Breast epithelium (tissue), 4 donors: ENCODE measurements at regions not wholly inside any gene's neighbourhood (a gene's known extent, or its start where the extent isn't known, plus 50 kb on each side); places are given as distances from the start of the nearest gene placed in this dataset.

ENCODE experiments used
- DNase-seq, 2 donors: peaks; one replicate each; pipeline ENCODE4 v3.0.0-alpha.2; 2019; ENCODE audit warnings: low spot score in 2 of 2
- H3K27ac ChIP-seq, 2 donors: fragments of 200-600 bp; sonication (generic) in 1 of 2; one replicate each; pipeline ENCODE4 v1.5.1; 2016 to 2019; ENCODE audit warnings: mild to moderate bottlenecking in 1 of 2
- H3K27me3 ChIP-seq, 2 donors: fragments of 200-600 bp; sonication (generic) in 1 of 2; one replicate each; pipeline versions ENCODE4 v1.5.1 to v1.6.0; 2017 to 2019; ENCODE audit warnings: control low read depth in 1 of 2, mild to moderate bottlenecking in 1 of 2
- H3K36me3 ChIP-seq: fragments of 200-600 bp; one replicate; pipeline ENCODE4 v1.5.1; 2019
- H3K4me1 ChIP-seq, 2 donors: fragments of 200-600 bp; sonication (generic); one replicate each; pipeline ENCODE4 v1.5.1; 2016 to 2019; ENCODE audit warnings: control low read depth in 1 of 2
- H3K4me3 ChIP-seq, 3 donors: fragments of 200-600 bp; sonication (generic); 1 replicate in 2 of 3; 2 replicates in 1 of 3; pipeline ENCODE4 v1.5.1; 2016 to 2019; ENCODE audit warnings: mild to moderate bottlenecking in 3 of 3, moderate library complexity in 2 of 3
- H3K9me3 ChIP-seq, 2 donors: fragments of 200-600 bp; sonication (generic) in 1 of 2; one replicate each; pipeline ENCODE4 v1.5.1; 2016 to 2019; ENCODE audit warnings: control low read depth in 1 of 2
- CTCF ChIP-seq, 3 donors: fragments of 450-650 bp; IDR thresholded peaks; one replicate each; pipeline ENCODE4 v1.5.1; 2016 to 2017; ENCODE audit warnings: antibody characterized with exemption in 3 of 3, mild to moderate bottlenecking in 3 of 3, moderate library complexity in 3 of 3
- POLR2A ChIP-seq: fragments of 450-650 bp; IDR thresholded peaks from one replicate; pipeline ENCODE4 v1.6.1; 2016; ENCODE audit warnings: antibody characterized with exemption, mild to moderate bottlenecking, moderate library complexity
- POLR2AphosphoS5 ChIP-seq, 3 donors: sonication (generic); formaldehyde crosslinking; IDR thresholded peaks; one replicate each; pipeline ENCODE4 v1.6.1; 2017; ENCODE audit warnings: antibody characterized with exemption in 3 of 3
- intact Hi-C: fragments of 100-400 bp; cut with DNase I; formaldehyde crosslinking; loops from one replicate; pipeline ENCODE4 v1.15.1; 2023; ENCODE audit warnings: low total_unique reads

- H3K9me3 ChIP-seq = no peaks in the 10 kb centered on the region
- no peaks in the 10 kb centered on the region for H3K27me3 ChIP-seq
- no peaks in the 10 kb centered on the region for H3K36me3 ChIP-seq
- TF ChIP-seq CTCF (IDR thresholded peaks at IDR 0.05) = no peak
- TF ChIP-seq POLR2A = no peak
- no peak for TF ChIP-seq POLR2AphosphoS5 (IDR thresholded peaks at IDR 0.05)
- H3K27ac ChIP-seq = no peak overlapping the region
- intact Hi-C loops = loop anchor here (10.0 kb wide), 1 partner anchor 498 kb away; no protein-coding TSS in a partner anchor
- H3K4me1 ChIP-seq = no peaks in the 10 kb centered on the region
- no peak for DNase-seq
- H3K4me3 ChIP-seq = no peak overlapping the region
Measured at GRCh38 chr4:186826846-186827533, 103.3 kb upstream of the FAT1 start.

GRCh38 chr4:186827534-186827897 is 103.9 kb upstream of the FAT1 start:
- Histone ChIP-seq H3K4me3 (no peak overlapping the region), H3K4me1 (no peaks in the 10 kb centered on the region), H3K27me3 (no peaks in the 10 kb centered on the region), H3K36me3 (no peaks in the 10 kb centered on the region), H3K9me3 (no peaks in the 10 kb centered on the region), H3K27ac (no peak overlapping the region)
- DNase-seq = no peak
- TF ChIP-seq POLR2AphosphoS5 (IDR thresholded peaks at IDR 0.05) = no peak
- no peak for TF ChIP-seq CTCF (IDR thresholded peaks at IDR 0.05)
- TF ChIP-seq POLR2A = no peak
- intact Hi-C loops = loop anchor here (10.0 kb wide), 1 partner anchor 497 kb away; no protein-coding TSS in a partner anchor

GRCh38 chr4:186829097-186829496 is 105.4 kb upstream of the FAT1 start:
- H3K4me1 ChIP-seq = no peaks in the 10 kb centered on the region
- H3K9me3 ChIP-seq = no peaks in the 10 kb centered on the region
- H3K36me3 ChIP-seq = no peaks in the 10 kb centered on the region
- H3K27me3 ChIP-seq = no peaks in the 10 kb centered on the region
- H3K4me3 ChIP-seq = no peak overlapping the region
- intact Hi-C loops = loop anchor here (10.0 kb wide), 1 partner anchor 496 kb away; no protein-coding TSS in a partner anchor
- no peak overlapping the region for H3K27ac ChIP-seq
- no peak for DNase-seq
- no peak for TF ChIP-seq POLR2A
- no peak for TF ChIP-seq POLR2AphosphoS5 (IDR thresholded peaks at IDR 0.05)
- no peak for TF ChIP-seq CTCF (IDR thresholded peaks at IDR 0.05)

- Histone ChIP-seq H3K27me3 (no peaks in the 10 kb centered on the region), H3K27ac (no peak overlapping the region), H3K36me3 (no peaks in the 10 kb centered on the region), H3K9me3 (no peaks in the 10 kb centered on the region), H3K4me1 (no peaks in the 10 kb centered on the region), H3K4me3 (no peak overlapping the region)
- DNase-seq = no peak
- TF ChIP-seq CTCF (IDR thresholded peaks at IDR 0.05) = no peak
- no peak for TF ChIP-seq POLR2A
- TF ChIP-seq POLR2AphosphoS5 (IDR thresholded peaks at IDR 0.05) = no peak
- intact Hi-C loops = loop anchor here (10.0 kb wide), 1 partner anchor 495 kb away; no protein-coding TSS in a partner anchor
Measured at GRCh38 chr4:186829740-186830449, 106.2 kb upstream of the FAT1 start.

GRCh38 chr4:186831574-186831973 is 107.9 kb upstream of the FAT1 start:
- Histone ChIP-seq H3K36me3 (no peaks in the 10 kb centered on the region), H3K4me1 (no peaks in the 10 kb centered on the region), H3K27ac (no peak overlapping the region), H3K4me3 (no peak overlapping the region), H3K27me3 (no peaks in the 10 kb centered on the region), H3K9me3 (no peaks in the 10 kb centered on the region)
- no peak for DNase-seq
- no peak for TF ChIP-seq CTCF (IDR thresholded peaks at IDR 0.05)
- TF ChIP-seq POLR2A = no peak
- TF ChIP-seq POLR2AphosphoS5 (IDR thresholded peaks at IDR 0.05) = no peak
- intact Hi-C loops = no loop called here
